CD4-positive, alpha-beta T cell (primary cell): ENCODE measurements at regions not wholly inside any gene's neighbourhood (a gene's known extent, or its start where the extent isn't known, plus 50 kb on each side); places are given as distances from the start of the nearest gene placed in this dataset.

ENCODE experiments used
- ATAC-seq: fragments of 200-7000 bp; cut with Tn5 transposase; one replicate; pipeline ENCODE4 v1.10.0; 2022; ENCODE audit warnings: mild to moderate bottlenecking; ENCODE audit not compliant: poor library complexity
- CTCF ChIA-PET: fragments of 350-600 bp; sonication (Branson Sonifier 250); formaldehyde crosslinking; loops from one replicate; lab custom pipeline; 2021; ENCODE audit warnings: antibody characterized with exemption, inconsistent platforms; lab: Charles Lee
- POLR2A ChIA-PET: fragments of 350-600 bp; sonication (Branson Sonifier 250); formaldehyde crosslinking; loops from one replicate; lab custom pipeline; 2021; ENCODE audit warnings: antibody characterized with exemption, inconsistent platforms; lab: Charles Lee
- DNase-seq, 14 experiments: peaks; one replicate each; pipeline ENCODE4 v3.0.0-alpha.2; 2013 to 2020; ENCODE audit warnings: mixed read lengths in 2 of 14
- H3K27ac ChIP-seq, 2 donors: one replicate each; pipeline versions ENCODE4 v1.5.1 to v1.7.0; 2013; ENCODE audit warnings: low read length in 2 of 2, low read depth in 1 of 2, mild to moderate bottlenecking in 1 of 2
- H3K27me3 ChIP-seq, 2 experiments: 1 replicate in 1 of 2; 2 replicates in 1 of 2; pipeline versions ENCODE4 v1.6.1 to v1.7.0; 2013; ENCODE audit warnings: low read length in 2 of 2, control low read depth in 1 of 2, mild to moderate bottlenecking in 1 of 2, moderate library complexity in 1 of 2; ENCODE audit not compliant: insufficient read depth in 2 of 2, control insufficient read depth in 1 of 2
- H3K36me3 ChIP-seq: one replicate; pipeline ENCODE4 v1.6.1; 2013; ENCODE audit warnings: low read length, control low read depth; ENCODE audit not compliant: insufficient read depth
- H3K4me1 ChIP-seq: one replicate; pipeline ENCODE4 v1.6.1; 2013; ENCODE audit warnings: low read length, control low read depth; ENCODE audit not compliant: insufficient read depth
- H3K4me3 ChIP-seq: one replicate; pipeline ENCODE4 v1.5.1; 2013; ENCODE audit warnings: mild to moderate bottlenecking, low read length, moderate library complexity
- H3K9me3 ChIP-seq, 2 experiments: 1 replicate in 1 of 2; 2 replicates in 1 of 2; pipeline versions ENCODE4 v1.6.1 to v1.7.0; 2013; ENCODE audit warnings: low read length in 2 of 2, mild to moderate bottlenecking in 2 of 2, control low read depth in 1 of 2, moderate library complexity in 1 of 2; ENCODE audit not compliant: control insufficient read depth in 1 of 2, insufficient read depth in 1 of 2
- H3K27ac Mint-ChIP-seq: one replicate; pipeline ENCODE4 v1.8.0; 2020; ENCODE audit warnings: mixed read lengths
- H3K27me3 Mint-ChIP-seq: one replicate; pipeline ENCODE4 v1.8.0; 2021; ENCODE audit warnings: mixed read lengths
- H3K36me3 Mint-ChIP-seq: one replicate; pipeline ENCODE4 v1.8.0; 2021; ENCODE audit warnings: low read depth, mixed read lengths
- H3K4me1 Mint-ChIP-seq: one replicate; pipeline ENCODE4 v1.8.0; 2021; ENCODE audit warnings: low read depth, mixed read lengths
- H3K4me3 Mint-ChIP-seq: one replicate; pipeline ENCODE4 v1.8.0; 2020; ENCODE audit warnings: mild to moderate bottlenecking, mixed read lengths
- H3K9me3 Mint-ChIP-seq: one replicate; pipeline ENCODE4 v1.8.0; 2020; ENCODE audit warnings: mixed read lengths
- CTCF ChIP-seq: fragments of 200-600 bp; IDR thresholded peaks from one replicate; pipeline ENCODE4 v1.8.0; 2022; ENCODE audit warnings: antibody characterized with exemption, mild to moderate bottlenecking
- intact Hi-C, 2 experiments: fragments of 100-400 bp; cut with DNase I in 1 of 2; cut with micrococcal nuclease in 1 of 2; formaldehyde crosslinking; loops; one replicate each; pipeline versions ENCODE4 v1.15.1 to v1.9.0; 2023 to 2025; cut with DNase I, micrococcal nuclease

GRCh38 chr3:72312339-72312738 is 527.4 kb upstream of the PROK2 start:
- ATAC-seq, result no peak
- H3K36me3 Mint-ChIP-seq, result no peaks in the 10 kb centered on the region

GRCh38 chr3:72311425-72311824 is 526.5 kb upstream of the PROK2 start:
- Mint-ChIP-seq H3K4me1 (peaks cover 27% of the 10 kb centered on the region), H3K27ac (peak overlapping the region; percentile 47), H3K9me3 (no peaks in the 10 kb centered on the region), H3K4me3 (no peak overlapping the region), H3K36me3 (no peaks in the 10 kb centered on the region), H3K27me3 (no peaks in the 10 kb centered on the region)
- Histone ChIP-seq H3K36me3 (no peaks in the 10 kb centered on the region), H3K4me1 (peaks cover 21% of the 10 kb centered on the region), H3K27ac (no peak overlapping the region), H3K4me3 (no peak overlapping the region), H3K9me3 (no peaks in the 10 kb centered on the region), H3K27me3 (no peaks in the 10 kb centered on the region)
- ATAC-seq, result no peak
- DNase-seq, result no peak
- POLR2A ChIA-PET, result interaction anchor here (0.6 to 1.0 kb wide), 2 partner anchors 17 to 609 kb away, joined by 4 read pairs; no protein-coding TSS in a partner anchor
- no peak for TF ChIP-seq CTCF
- intact Hi-C loops, result no loop called here
- CTCF ChIA-PET, result no interaction called here

More at GRCh38 chr3:72312339-72312738, 527.4 kb upstream of the PROK2 start:
- ChIA-PET CTCF (no interaction called here), POLR2A (no interaction called here)
- DNase-seq, result no peak
- no peaks in the 10 kb centered on the region for H3K27me3 Mint-ChIP-seq
- intact Hi-C loops, result no loop called here
- no peak overlapping the region for H3K27ac Mint-ChIP-seq
- no peaks in the 10 kb centered on the region for H3K9me3 Mint-ChIP-seq
- TF ChIP-seq CTCF, result no peak
- no peaks in the 10 kb centered on the region for H3K27me3 ChIP-seq
- H3K27ac ChIP-seq, result no peak overlapping the region
- H3K4me3 ChIP-seq, result no peak overlapping the region
- H3K4me3 Mint-ChIP-seq, result no peak overlapping the region
- peaks cover 21% of the 10 kb centered on the region for H3K4me1 ChIP-seq
- no peaks in the 10 kb centered on the region for H3K9me3 ChIP-seq
- no peaks in the 10 kb centered on the region for H3K36me3 ChIP-seq
- peaks cover 27% of the 10 kb centered on the region for H3K4me1 Mint-ChIP-seq

GRCh38 chr3:72310419-72311380 is 525.8 kb upstream of the PROK2 start:
- Histone ChIP-seq H3K9me3 (no peaks in the 10 kb centered on the region), H3K4me3 (no peak overlapping the region), H3K27me3 (no peaks in the 10 kb centered on the region), H3K36me3 (no peaks in the 10 kb centered on the region), H3K4me1 (peaks cover 21% of the 10 kb centered on the region), H3K27ac (peak overlapping the region; percentile 46 to 50)
- POLR2A ChIA-PET, result interaction anchor here (0.9 to 1.1 kb wide), 5 partner anchors 18 to 137 kb away, joined by 3 to 4 read pairs (median 4); no protein-coding TSS in a partner anchor
- peaks cover 27% of the 10 kb centered on the region for H3K4me1 Mint-ChIP-seq
- no peaks in the 10 kb centered on the region for H3K36me3 Mint-ChIP-seq
- intact Hi-C loops, result no loop called here
- DNase-seq (peak in 8 of 14 experiments; percentile 6 to 46 (median 32)), ATAC-seq (peak; percentile 41)
- no peak for TF ChIP-seq CTCF
- H3K27ac Mint-ChIP-seq, result peak overlapping the region; percentile 67
- CTCF ChIA-PET, result no interaction called here
- H3K4me3 Mint-ChIP-seq, result peak overlapping the region; percentile 60
- H3K27me3 Mint-ChIP-seq, result no peaks in the 10 kb centered on the region
- no peaks in the 10 kb centered on the region for H3K9me3 Mint-ChIP-seq
